IMR-90 (cell line): ENCODE measurements at regions not wholly inside any gene's neighbourhood (a gene's known extent, or its start where the extent isn't known, plus 50 kb on each side); places are given as distances from the start of the nearest gene placed in this dataset.

Experiments
- ATAC-seq: fragments of 200-7000 bp; cut with Tn5 transposase; 2 replicates; pipeline ENCODE4 v1.9.1; 2020; ENCODE audit warnings: low read depth, mild to moderate bottlenecking, moderate library complexity
- BruUV-seq: library from RNA; stranded (reverse); fragments of 400-500 nt; replicated peaks from 2 replicates; lab custom pipeline; 2021; lab: Mats Ljungman, UMichigan
- CTCF ChIA-PET: fragments of 300-600 bp; formaldehyde crosslinking; extraction: SDS; loops from one replicate; lab custom pipeline; 2021; ENCODE audit warnings: antibody characterized with exemption; lab: Yijun Ruan, JAX
- POLR2A ChIA-PET: fragments of 300-600 bp; sonication (Branson Sonifier 250); formaldehyde crosslinking; loops from one replicate; lab custom pipeline; 2022; ENCODE audit warnings: antibody characterized with exemption; ENCODE audit not compliant: unreplicated experiment; lab: Charles Lee
- DNase-seq: peaks from one replicate; pipeline ENCODE4 v3.0.0; 2013
- H2AFZ ChIP-seq: replicated peaks from 2 replicates; pipeline ENCODE3; 2013; ENCODE audit warnings: low read length, mild to moderate bottlenecking; ENCODE audit not compliant: poor library complexity
- H2AK5ac ChIP-seq: 2 replicates; pipeline ENCODE4 v1.6.1; 2013; ENCODE audit warnings: low read depth, low read length, inconsistent platforms
- H2AK9ac ChIP-seq: replicated peaks from 2 replicates; pipeline ENCODE3; 2013; ENCODE audit warnings: mild to moderate bottlenecking, low read depth, low read length, moderate library complexity; ENCODE audit not compliant: poor library complexity
- H2BK120ac ChIP-seq: 2 replicates; pipeline ENCODE4 v1.6.1; 2013; ENCODE audit warnings: low read depth, low read length, inconsistent platforms
- H2BK15ac ChIP-seq: 3 replicates; pipeline ENCODE4 v1.6.1; 2013; ENCODE audit warnings: low read depth, low read length, inconsistent platforms
- H2BK20ac ChIP-seq: 2 replicates; pipeline ENCODE4 v1.6.1; 2013; ENCODE audit warnings: low read depth, mild to moderate bottlenecking, inconsistent platforms, low read length, moderate library complexity
- H2BK5ac ChIP-seq: 2 replicates; pipeline ENCODE4 v1.6.1; 2013; ENCODE audit warnings: mild to moderate bottlenecking, low read depth, low read length, inconsistent platforms; ENCODE audit not compliant: poor library complexity, severe bottlenecking
- H3K14ac ChIP-seq: replicated peaks from 2 replicates; pipeline ENCODE4 v1.6.1; 2013; ENCODE audit warnings: low read depth, low read length, inconsistent platforms
- H3K18ac ChIP-seq: 2 replicates; pipeline ENCODE4 v1.6.1; 2013; ENCODE audit warnings: low read depth, low read length, control low read depth
- H3K23ac ChIP-seq: 2 replicates; pipeline ENCODE4 v1.6.1; 2013; ENCODE audit warnings: low read depth, low read length, inconsistent platforms
- H3K27ac ChIP-seq: 2 replicates; pipeline ENCODE4 v1.5.1; 2013; ENCODE audit warnings: mild to moderate bottlenecking, control low read depth, low read length; ENCODE audit not compliant: insufficient read depth
- H3K27me3 ChIP-seq: 2 replicates; pipeline ENCODE4 v1.6.1; 2013; ENCODE audit warnings: low read length; ENCODE audit not compliant: control insufficient read depth, insufficient read depth
- H3K36me3 ChIP-seq: 2 replicates; pipeline ENCODE4 v1.6.1; 2013; ENCODE audit warnings: low read length, mixed read lengths; ENCODE audit not compliant: control insufficient read depth, insufficient read depth
- H3K4ac ChIP-seq: 2 replicates; pipeline ENCODE4 v1.6.1; 2013; ENCODE audit warnings: low read depth, low read length, inconsistent platforms
- H3K4me1 ChIP-seq: 2 replicates; pipeline ENCODE4 v1.6.1; 2013; ENCODE audit warnings: low read length, mixed read lengths; ENCODE audit not compliant: control insufficient read depth, insufficient read depth
- H3K4me2 ChIP-seq: 2 replicates; pipeline ENCODE4 v1.6.1; 2013; ENCODE audit warnings: low read depth, mild to moderate bottlenecking, control low read depth, low read length, moderate library complexity
- H3K4me3 ChIP-seq: 2 replicates; pipeline ENCODE4 v1.5.1; 2013; ENCODE audit warnings: low read depth, mild to moderate bottlenecking, control low read depth, low read length, moderate library complexity; ENCODE audit not compliant: insufficient read depth
- H3K56ac ChIP-seq: 2 replicates; pipeline ENCODE4 v1.6.1; 2013; ENCODE audit warnings: low read length, inconsistent platforms; ENCODE audit not compliant: insufficient read depth; ENCODE audit errors: extremely low read depth
- H3K79me1 ChIP-seq, 2 experiments: 2 replicates each; pipeline ENCODE4 v1.6.1; 2013; ENCODE audit warnings: low read length in 2 of 2, inconsistent platforms in 1 of 2, low read depth in 1 of 2
- H3K9ac ChIP-seq: 2 replicates; pipeline ENCODE4 v1.6.1; 2013; ENCODE audit warnings: low read depth, low read length, control low read depth
- H3K9me1 ChIP-seq: 2 replicates; pipeline ENCODE4 v1.6.1; 2013; ENCODE audit warnings: low read length, inconsistent platforms; ENCODE audit not compliant: insufficient read depth
- H3K9me3 ChIP-seq: 2 replicates; pipeline ENCODE4 v1.6.1; 2013; ENCODE audit warnings: low read length; ENCODE audit not compliant: control insufficient read depth, insufficient read depth
- H4K20me1 ChIP-seq: 2 replicates; pipeline ENCODE4 v1.6.1; 2013; ENCODE audit warnings: low read length, inconsistent platforms; ENCODE audit not compliant: insufficient read depth
- H4K5ac ChIP-seq: 2 replicates; pipeline ENCODE4 v1.6.1; 2013; ENCODE audit warnings: mild to moderate bottlenecking, low read depth, low read length, control low read depth
- H4K8ac ChIP-seq, 2 experiments: 2 replicates each; pipeline ENCODE4 v1.6.1; 2013; ENCODE audit warnings: low read depth in 2 of 2, low read length in 2 of 2, control low read depth in 1 of 2, inconsistent platforms in 1 of 2
- H4K91ac ChIP-seq: 2 replicates; pipeline ENCODE4 v1.6.1; 2013; ENCODE audit warnings: low read depth, low read length, inconsistent platforms; ENCODE audit not compliant: insufficient read depth
- BHLHE40 ChIP-seq: fragments of 150-350 bp; IDR thresholded peaks from 2 replicates; pipeline ENCODE4 v1.6.1; 2016; ENCODE audit warnings: mild to moderate bottlenecking, low read depth, low read length
- FOS ChIP-seq: fragments of 150-350 bp; IDR thresholded peaks from 2 replicates; pipeline ENCODE4 v1.6.1; 2016; ENCODE audit warnings: low read depth, low read length
- MAZ ChIP-seq: IDR thresholded peaks from 2 replicates; pipeline ENCODE4 v1.6.1; 2012; ENCODE audit warnings: low read depth, mild to moderate bottlenecking, low read length, improper control_type of control experiment, moderate library complexity, borderline replicate concordance
- POLR2A ChIP-seq: IDR thresholded peaks from 2 replicates; pipeline ENCODE4 v1.6.1; 2012; ENCODE audit warnings: mild to moderate bottlenecking, low read depth, low read length
- RAD21 ChIP-seq: IDR thresholded peaks from 2 replicates; pipeline ENCODE4 v1.6.1; 2012; ENCODE audit warnings: low read length, improper control_type of control experiment
- RCOR1 ChIP-seq: IDR thresholded peaks from 2 replicates; pipeline ENCODE4 v1.6.1; 2012; ENCODE audit warnings: mild to moderate bottlenecking, low read length, improper control_type of control experiment; ENCODE audit not compliant: insufficient replicate concordance
- RFX5 ChIP-seq: IDR thresholded peaks from 2 replicates; pipeline ENCODE4 v1.8.0; 2012; ENCODE audit warnings: low read depth, mild to moderate bottlenecking, low read length, moderate library complexity
- USF2 ChIP-seq: fragments of 150-350 bp; IDR thresholded peaks from 2 replicates; pipeline ENCODE4 v1.6.1; 2017; ENCODE audit warnings: mild to moderate bottlenecking, antibody characterized with exemption, low read length, low read depth
- WGBS, 2 experiments: methylation state at CpG; one replicate each; pipeline versions ENCODE4 v1.1.5 to v1.1.7; 2013; ENCODE audit warnings: missing lambda C conversion rate in 2 of 2; ENCODE audit not compliant: insufficient read length in 1 of 2; ENCODE audit errors: extremely low coverage in 2 of 2; 5-methylcytosine and 5-hydroxymethylcytosine counted together
- dilution Hi-C: fragments of 300-500 bp; cut with HindIII; formaldehyde crosslinking; loops from one replicate; pipeline ENCODE4 v1.14.3; 2018; ENCODE audit warnings: low sequenced_read_pairs; ENCODE audit not compliant: unreplicated experiment
- in situ Hi-C: fragments of 300-500 bp; cut with MboI; formaldehyde crosslinking; loops from 3 replicates; pipeline ENCODE4 v1.14.3; 2019; ENCODE audit warnings: low sequenced_read_pairs, inconsistent platforms, mixed read lengths
- intact Hi-C: fragments of 100-400 bp; cut with micrococcal nuclease; formaldehyde crosslinking; loops from 2 replicates; pipeline ENCODE4 v1.10.0; 2022

GRCh38 chr3:33936171-33936920 is 137.9 kb downstream of the PDCD6IP start:
- H3K9me3 ChIP-seq: no peaks in the 10 kb centered on the region
- TF ChIP-seq RCOR1 (no peak), MAZ (no peak), BHLHE40 (no peak), RAD21 (no peak), RFX5 (no peak), USF2 (no peak), FOS (no peak), POLR2A (no peak)
- H2AK5ac ChIP-seq: no peak overlapping the region
- no peaks in the 10 kb centered on the region for H3K4me1 ChIP-seq
- H3K9me1 ChIP-seq: no peaks in the 10 kb centered on the region
- no peak overlapping the region for H2BK15ac ChIP-seq
- no peak overlapping the region for H4K91ac ChIP-seq
- peaks cover 6% of the 10 kb centered on the region for H3K27me3 ChIP-seq
- H3K9ac ChIP-seq: no peak overlapping the region
- H2AK9ac ChIP-seq: no peak overlapping the region
- H2BK20ac ChIP-seq: no peak overlapping the region
- no peak overlapping the region for H2BK120ac ChIP-seq
- H3K14ac ChIP-seq: no peak overlapping the region
- POLR2A ChIA-PET: no interaction called here
- CTCF ChIA-PET: interaction anchor here (0.5 kb wide), 1 partner anchor 888 kb away, joined by 3 read pairs; no protein-coding TSS in a partner anchor
- no peak overlapping the region for H4K8ac ChIP-seq
- H3K18ac ChIP-seq: no peak overlapping the region
- H3K4me3 ChIP-seq: no peak overlapping the region
- intact Hi-C loops (no loop called here), in situ Hi-C loops (no loop called here), dilution Hi-C loops (no loop called here)
- no peaks in the 10 kb centered on the region for H3K79me1 ChIP-seq
- H2AFZ ChIP-seq: peak overlapping the region; percentile 28
- H3K23ac ChIP-seq: no peak overlapping the region; the same call in 1 of the 2 replicates
- H4K20me1 ChIP-seq: no peaks in the 10 kb centered on the region
- no peaks in the 10 kb centered on the region for H3K36me3 ChIP-seq
- ATAC-seq (no peak), DNase-seq (no peak)
- WGBS, 2 experiments: no CpG with 5 or more reads among the region's 3 CpGs
- no peak overlapping the region for H3K27ac ChIP-seq
- no peak overlapping the region for H3K4me2 ChIP-seq
- H4K5ac ChIP-seq: no peak overlapping the region
- H2BK5ac ChIP-seq: no peak overlapping the region
- no peak overlapping the region for H3K56ac ChIP-seq
- no peak overlapping the region for H3K4ac ChIP-seq
- BruUV-seq: no TSS peak
